Hepatocyte (in vitro differentiated cells): ENCODE measurements at regions not wholly inside any gene's neighbourhood (a gene's known extent, or its start where the extent isn't known, plus 50 kb on each side); places are given as distances from the start of the nearest gene placed in this dataset.

ENCODE experiments used
- CTCF ChIP-seq: fragments of 200-600 bp; sonication (generic); IDR thresholded peaks from 2 replicates; pipeline ENCODE4 v1.5.1; 2016; ENCODE audit warnings: antibody characterized with exemption, mild to moderate bottlenecking; ENCODE audit not compliant: poor library complexity
- EZH2 ChIP-seq: fragments of 200-600 bp; sonication (generic); IDR thresholded peaks from 2 replicates; pipeline ENCODE4 v1.6.1; 2016; ENCODE audit warnings: antibody characterized with exemption, mild to moderate bottlenecking, borderline replicate concordance
- EZH2phosphoT487 ChIP-seq: fragments of 200-600 bp; sonication (generic); IDR thresholded peaks from one replicate; pipeline ENCODE4 v1.6.1; 2018; ENCODE audit warnings: antibody characterized with exemption, mild to moderate bottlenecking, low read depth, moderate library complexity; ENCODE audit not compliant: unreplicated experiment, severe bottlenecking

- TF ChIP-seq CTCF (no peak), EZH2phosphoT487 (no peak), EZH2 (no peak)
Observed at GRCh38 chr4:19399001-19399400, 852.7 kb upstream of the SLIT2 start.
